Endothelial cell of umbilical vein (primary cell): ENCODE measurements at regions not wholly inside any gene's neighbourhood (a gene's known extent, or its start where the extent isn't known, plus 50 kb on each side); places are given as distances from the start of the nearest gene placed in this dataset.
"Not testable (repeated sequence)": the region's sequence is repeated elsewhere in the genome, so short reads cannot be mapped to it uniquely, and the experiment has no call there.

Experiments
- BruUV-seq: library from RNA; stranded (reverse); fragments of 400-500 nt; replicated peaks from 2 replicates; lab custom pipeline; 2021; lab: Mats Ljungman, UMichigan
- CTCF ChIA-PET: fragments of 300-600, 350-600 bp; sonication (Branson Sonifier 250); formaldehyde crosslinking; loops from one replicate; lab custom pipeline; 2021; ENCODE audit warnings: antibody characterized with exemption, inconsistent platforms; lab: Charles Lee
- POLR2A ChIA-PET: fragments of 300-600, 350-600 bp; sonication (Branson Sonifier 250); formaldehyde crosslinking; loops from one replicate; lab custom pipeline; 2021; ENCODE audit warnings: antibody characterized with exemption, inconsistent platforms; lab: Charles Lee
- DNase-seq: peaks from one replicate; pipeline ENCODE4 v3.0.0-alpha.2; 2011; ENCODE audit warnings: low read depth, low spot score
- FAIRE-seq: peaks from 2 replicates; lab custom pipeline; 2011; peaks lifted over from hg19 to GRCh38; lab: Jason Lieb, UNC
- H2AFZ ChIP-seq: 2 replicates; pipeline ENCODE4 v1.6.0; 2012; ENCODE audit warnings: low read depth, low read length, control low read depth, inconsistent platforms
- H3K27ac ChIP-seq: 2 replicates; pipeline ENCODE4 v1.5.1; 2011; ENCODE audit warnings: low read depth, mild to moderate bottlenecking, control low read depth, low read length, moderate library complexity; ENCODE audit not compliant: insufficient read depth
- H3K27me3 ChIP-seq, 2 experiments: 2 replicates each; pipeline versions ENCODE4 v1.6.0 to v1.6.1; 2011; ENCODE audit warnings: low read length in 2 of 2, mixed read lengths in 1 of 2; ENCODE audit not compliant: control insufficient read depth in 2 of 2, insufficient read depth in 2 of 2
- H3K36me3 ChIP-seq, 2 experiments: 2 replicates in 1 of 2; 3 replicates in 1 of 2; pipeline ENCODE4 v1.5.1; 2011; ENCODE audit warnings: low read length in 2 of 2, mild to moderate bottlenecking in 1 of 2, moderate library complexity in 1 of 2; ENCODE audit not compliant: control insufficient read depth in 2 of 2, insufficient read depth in 2 of 2; ENCODE audit errors: extremely low read depth in 1 of 2
- H3K4me1 ChIP-seq: 3 replicates; pipeline ENCODE4 v1.5.1; 2011; ENCODE audit warnings: mild to moderate bottlenecking, low read length; ENCODE audit not compliant: control insufficient read depth, insufficient read depth; ENCODE audit errors: extremely low read depth
- H3K4me2 ChIP-seq: 2 replicates; pipeline ENCODE4 v1.6.1; 2011; ENCODE audit warnings: low read length, control low read depth, mixed read lengths; ENCODE audit not compliant: insufficient read depth
- H3K4me3 ChIP-seq, 3 experiments: fragments of 200-600 bp in 1 of 3; sonication (generic), shearing (Covaris generic) in 1 of 3; replicated peaks in 1 of 3; 2 replicates each; pipeline ENCODE4 v1.5.1; 2011 to 2016; ENCODE audit warnings: control low read depth in 3 of 3, low read length in 3 of 3, mild to moderate bottlenecking in 2 of 3, inconsistent platforms in 1 of 3, low read depth in 1 of 3, moderate library complexity in 1 of 3; ENCODE audit not compliant: insufficient read depth in 1 of 3
- H3K79me2 ChIP-seq: 2 replicates; pipeline ENCODE4 v1.6.0; 2012; ENCODE audit warnings: low read length, inconsistent platforms; ENCODE audit not compliant: control insufficient read depth, insufficient read depth
- H3K9ac ChIP-seq: replicated peaks from 2 replicates; pipeline ENCODE3; 2011; ENCODE audit warnings: low read length, control low read depth; ENCODE audit not compliant: insufficient read depth; ENCODE audit errors: extremely low read depth
- H3K9me1 ChIP-seq: replicated peaks from 3 replicates; pipeline ENCODE4 v1.6.0; 2011; ENCODE audit warnings: mild to moderate bottlenecking, low read length; ENCODE audit not compliant: control insufficient read depth, insufficient read depth; ENCODE audit errors: extremely low read depth
- H3K9me3 ChIP-seq: replicated peaks from 2 replicates; pipeline ENCODE4 v1.5.1; 2012; ENCODE audit warnings: low read length, inconsistent platforms; ENCODE audit not compliant: control insufficient read depth, insufficient read depth
- H4K20me1 ChIP-seq: replicated peaks from 2 replicates; pipeline ENCODE3; 2011; ENCODE audit warnings: mild to moderate bottlenecking, low read length; ENCODE audit not compliant: control insufficient read depth, insufficient read depth; ENCODE audit errors: extremely low read depth
- EZH2 ChIP-seq: IDR thresholded peaks from 2 replicates; pipeline ENCODE4 v1.6.1; 2012; ENCODE audit warnings: borderline replicate concordance, low read depth, mild to moderate bottlenecking, moderate library complexity, low read length, inconsistent platforms; ENCODE audit not compliant: severe bottlenecking
- FOS ChIP-seq: IDR thresholded peaks from 2 replicates; pipeline ENCODE4 v1.6.1; 2011; ENCODE audit warnings: mild to moderate bottlenecking, low read length, moderate library complexity, borderline replicate concordance; ENCODE audit not compliant: insufficient read depth
- GATA2 ChIP-seq: IDR thresholded peaks from 2 replicates; pipeline ENCODE4 v1.7.0; 2011; ENCODE audit warnings: low read depth, mild to moderate bottlenecking, moderate library complexity, mixed read lengths, low read length; ENCODE audit not compliant: insufficient read length, insufficient read depth
- JUN ChIP-seq: IDR thresholded peaks from 2 replicates; pipeline ENCODE4 v1.6.1; 2011; ENCODE audit warnings: borderline replicate concordance, low read depth; ENCODE audit not compliant: insufficient read length, insufficient read depth
- MYC ChIP-seq: IDR thresholded peaks from one replicate; pipeline ENCODE4 v1.6.1; 2011; ENCODE audit warnings: mild to moderate bottlenecking, low read depth, low read length
- POLR2A ChIP-seq: IDR thresholded peaks from 2 replicates; pipeline ENCODE4 v1.6.1; 2012; ENCODE audit warnings: low read depth, mild to moderate bottlenecking, control low read depth, low read length
- POLR2AphosphoS5 ChIP-seq: IDR thresholded peaks from 2 replicates; pipeline ENCODE4 v1.6.1; 2012; ENCODE audit warnings: low read depth, mild to moderate bottlenecking, control low read depth, low read length, moderate library complexity; ENCODE audit not compliant: insufficient read depth
- dilution Hi-C: fragments of 300-500 bp; cut with MboI; formaldehyde crosslinking; loops from one replicate; pipeline ENCODE4 v1.15.0; 2019; ENCODE audit warnings: low sequenced_read_pairs; ENCODE audit not compliant: extremely low pct_ligation_motif_present
- intact Hi-C: fragments of 100-400 bp; cut with micrococcal nuclease; formaldehyde crosslinking; loops from one replicate; pipeline ENCODE4 v1.10.0; 2022
- TF ChIP-seq, protein P1 (sequence below), 2 donors: IDR thresholded peaks; 1 replicate in 1 of 2; 2 replicates in 1 of 2; pipeline ENCODE4 v1.5.1; 2011; ENCODE audit warnings: low read length in 2 of 2, mild to moderate bottlenecking in 2 of 2, moderate library complexity in 2 of 2, control low read depth in 1 of 2, inconsistent platforms in 1 of 2, low read depth in 1 of 2; ENCODE audit not compliant: insufficient read depth in 1 of 2; ENCODE audit errors: extremely low read depth in 1 of 2
- TF ChIP-seq, protein P2 (sequence below): IDR thresholded peaks from 2 replicates; pipeline ENCODE4 v1.6.1; 2011; ENCODE audit not compliant: insufficient read depth, insufficient read length

DNA sequence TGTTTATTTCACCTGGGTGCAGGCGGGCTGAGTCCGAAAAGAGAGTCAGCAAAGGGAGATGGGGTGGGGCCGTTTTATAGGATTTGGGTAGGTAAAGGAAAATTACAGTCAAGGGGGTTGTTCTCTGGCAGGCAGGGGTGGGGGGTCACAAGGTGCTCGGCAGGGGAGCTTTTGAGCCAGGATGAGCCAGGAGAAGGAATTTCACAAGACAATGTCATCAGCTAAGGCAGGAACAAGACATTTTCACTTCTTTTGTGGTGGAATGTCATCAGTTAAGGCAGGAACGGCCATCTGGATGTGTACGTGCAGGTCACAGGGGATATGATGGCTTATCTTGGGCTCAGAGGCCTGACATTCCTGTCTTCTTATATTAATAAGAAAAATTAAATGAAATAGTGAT is 115.8 kb upstream of the KCNJ3 start:
- H3K4me3 ChIP-seq, intact Hi-C loops, DNase-seq, H4K20me1 ChIP-seq, FAIRE-seq, BruUV-seq, dilution Hi-C loops, H3K27me3 ChIP-seq, POLR2A ChIA-PET, H3K4me1 ChIP-seq, H3K79me2 ChIP-seq, H2AFZ ChIP-seq, H3K27ac ChIP-seq, H3K9me1 ChIP-seq, H3K36me3 ChIP-seq, H3K9me3 ChIP-seq, H3K4me2 ChIP-seq, CTCF ChIA-PET, H3K9ac ChIP-seq: not testable (repeated sequence)

DNA sequence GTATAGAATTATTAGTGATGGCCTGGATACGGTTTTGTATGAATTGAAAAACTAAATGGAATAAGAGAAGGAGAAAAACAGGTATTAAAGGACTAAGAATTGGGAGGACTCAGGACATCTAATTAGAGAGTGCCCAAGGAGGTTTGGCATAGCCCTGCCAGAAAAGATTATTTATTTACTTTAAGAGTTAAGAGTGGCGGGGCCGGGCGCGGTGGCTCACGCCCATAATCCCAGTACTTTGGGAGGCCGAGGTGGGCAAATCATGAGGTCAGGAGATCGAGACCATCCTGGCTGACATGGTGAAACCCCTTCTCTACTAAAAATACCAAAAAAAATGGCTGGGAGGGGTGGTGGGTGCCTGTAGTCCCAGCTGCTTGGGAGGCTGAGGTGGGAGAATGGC is 115.2 kb upstream of the KCNJ3 start:
- DNase-seq, H3K9me3 ChIP-seq, POLR2A ChIA-PET, FAIRE-seq, H3K36me3 ChIP-seq, intact Hi-C loops, H3K4me1 ChIP-seq, H4K20me1 ChIP-seq, H2AFZ ChIP-seq, CTCF ChIA-PET, H3K79me2 ChIP-seq, H3K4me2 ChIP-seq, H3K27ac ChIP-seq, H3K27me3 ChIP-seq, dilution Hi-C loops, H3K4me3 ChIP-seq, H3K9me1 ChIP-seq, BruUV-seq, H3K9ac ChIP-seq: not testable (repeated sequence)

DNA sequence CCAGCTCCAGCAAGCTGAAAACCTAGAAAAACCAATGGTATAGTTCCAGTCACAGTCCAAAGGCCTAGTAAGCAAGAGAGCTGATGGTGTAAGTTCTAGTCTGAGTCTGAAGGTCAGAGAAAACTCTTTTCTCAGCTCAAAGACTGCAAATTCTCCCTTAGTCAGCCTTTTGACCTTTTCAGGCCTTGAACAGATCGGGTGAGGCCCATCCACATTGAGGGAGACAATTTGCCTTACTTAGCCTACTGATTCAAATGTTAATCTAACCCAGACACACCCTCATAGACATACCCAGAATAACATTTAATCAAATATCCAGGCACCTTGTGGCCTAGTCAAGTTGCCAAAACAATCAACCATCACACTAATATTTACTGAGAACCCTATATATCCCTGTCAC is 110.8 kb upstream of the KCNJ3 start:
- POLR2A ChIA-PET = no interaction called here
- H3K27ac ChIP-seq = no peak overlapping the region
- CTCF ChIA-PET = no interaction called here
- H4K20me1 ChIP-seq = no peaks in the 10 kb centered on the region
- dilution Hi-C loops (no loop called here), intact Hi-C loops (no loop called here)
- DNase-seq (no peak), FAIRE-seq (no peak)
- no peaks in the 10 kb centered on the region for H3K27me3 ChIP-seq
- BruUV-seq = no TSS peak
- TF ChIP-seq POLR2AphosphoS5 = no peak
- TF ChIP-seq FOS = no peak
- TF ChIP-seq JUN = no peak
- TF ChIP-seq, protein P1, sequence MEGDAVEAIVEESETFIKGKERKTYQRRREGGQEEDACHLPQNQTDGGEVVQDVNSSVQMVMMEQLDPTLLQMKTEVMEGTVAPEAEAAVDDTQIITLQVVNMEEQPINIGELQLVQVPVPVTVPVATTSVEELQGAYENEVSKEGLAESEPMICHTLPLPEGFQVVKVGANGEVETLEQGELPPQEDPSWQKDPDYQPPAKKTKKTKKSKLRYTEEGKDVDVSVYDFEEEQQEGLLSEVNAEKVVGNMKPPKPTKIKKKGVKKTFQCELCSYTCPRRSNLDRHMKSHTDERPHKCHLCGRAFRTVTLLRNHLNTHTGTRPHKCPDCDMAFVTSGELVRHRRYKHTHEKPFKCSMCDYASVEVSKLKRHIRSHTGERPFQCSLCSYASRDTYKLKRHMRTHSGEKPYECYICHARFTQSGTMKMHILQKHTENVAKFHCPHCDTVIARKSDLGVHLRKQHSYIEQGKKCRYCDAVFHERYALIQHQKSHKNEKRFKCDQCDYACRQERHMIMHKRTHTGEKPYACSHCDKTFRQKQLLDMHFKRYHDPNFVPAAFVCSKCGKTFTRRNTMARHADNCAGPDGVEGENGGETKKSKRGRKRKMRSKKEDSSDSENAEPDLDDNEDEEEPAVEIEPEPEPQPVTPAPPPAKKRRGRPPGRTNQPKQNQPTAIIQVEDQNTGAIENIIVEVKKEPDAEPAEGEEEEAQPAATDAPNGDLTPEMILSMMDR (IDR thresholded peaks at IDR 0.05; ENCODE audit: extremely low read depth in 1 of 2, insufficient read depth in 1 of 2, low read depth in 1 of 2, low read length in 2 of 2) = no peak
- no peak for TF ChIP-seq MYC
- TF ChIP-seq EZH2 = no peak
- no peak for TF ChIP-seq GATA2
- TF ChIP-seq, protein P2, sequence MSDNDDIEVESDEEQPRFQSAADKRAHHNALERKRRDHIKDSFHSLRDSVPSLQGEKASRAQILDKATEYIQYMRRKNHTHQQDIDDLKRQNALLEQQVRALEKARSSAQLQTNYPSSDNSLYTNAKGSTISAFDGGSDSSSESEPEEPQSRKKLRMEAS = no peak
- no peak for TF ChIP-seq POLR2A
- no peak overlapping the region for H3K9ac ChIP-seq
- no peak overlapping the region for H3K4me3 ChIP-seq
- no peaks in the 10 kb centered on the region for H3K9me1 ChIP-seq
- no peaks in the 10 kb centered on the region for H3K9me3 ChIP-seq
- no peak overlapping the region for H2AFZ ChIP-seq
- no peaks in the 10 kb centered on the region for H3K36me3 ChIP-seq
- no peaks in the 10 kb centered on the region for H3K4me1 ChIP-seq
- no peaks in the 10 kb centered on the region for H3K79me2 ChIP-seq
- H3K4me2 ChIP-seq = no peak overlapping the region
